HCT116 (cell line): ENCODE measurements at regions not wholly inside any gene's neighbourhood (a gene's known extent, or its start where the extent isn't known, plus 50 kb on each side); places are given as distances from the start of the nearest gene placed in this dataset.

Experiments used
- ATAC-seq: fragments of 200-7000 bp; cut with Tn5 transposase; 2 replicates; pipeline ENCODE4 v1.9.1; 2020; ENCODE audit warnings: mild to moderate bottlenecking, moderate library complexity
- BruUV-seq: library from RNA; stranded (reverse); fragments of 400-500 nt; replicated peaks from 2 replicates; lab custom pipeline; 2021; lab: Mats Ljungman, UMichigan
- CTCF ChIA-PET: fragments of 300-600 bp; sonication (Branson Sonifier 250); formaldehyde crosslinking; loops from one replicate; lab custom pipeline; 2021; ENCODE audit warnings: antibody characterized with exemption; lab: Charles Lee
- POLR2A ChIA-PET: fragments of 300-600, 350-600 bp; sonication (Branson Sonifier 250); formaldehyde crosslinking; loops from one replicate; lab custom pipeline; 2021; ENCODE audit warnings: antibody characterized with exemption; lab: Charles Lee
- RAD21 ChIA-PET, 2 experiments: fragments of 300-600 bp; sonication (Branson Sonifier 250); formaldehyde crosslinking; loops; one replicate each; lab custom pipeline; 2023; ENCODE audit warnings: low total read pairs in 2 of 2; ENCODE audit not compliant: uncharacterized antibody in 2 of 2, unreplicated experiment in 2 of 2, low non-redundant PET in 1 of 2; lab: Charles Lee
- DNase-seq: peaks from one replicate; pipeline ENCODE4 v3.0.0-alpha.2; 2010; ENCODE audit warnings: low read depth, low spot score
- H2AFZ ChIP-seq: fragments of 200-600 bp; shearing (Covaris generic), sonication (generic); 2 replicates; pipeline ENCODE4 v1.6.1; 2017; ENCODE audit warnings: low read depth, mixed run types, mixed read lengths, antibody characterized with exemption, low read length; ENCODE audit not compliant: poor library complexity, severe bottlenecking
- H3K27ac ChIP-seq: 2 replicates; pipeline ENCODE4 v1.5.1; 2012; ENCODE audit warnings: low read depth, low read length
- H3K27me3 ChIP-seq: fragments of 200-600 bp; sonication (generic); 2 replicates; pipeline ENCODE4 v1.6.1; 2016; ENCODE audit warnings: mixed run types, low read length, mixed read lengths; ENCODE audit not compliant: insufficient read depth
- H3K36me3 ChIP-seq, 2 experiments: fragments of 200-500 bp in 1 of 2; fragments of 200-600 bp in 1 of 2; sonication (Bioruptor generic) in 1 of 2; sonication (generic) in 1 of 2; 2 replicates each; pipeline versions ENCODE4 v1.5.1 to v1.6.1; 2014 to 2016; ENCODE audit warnings: low read length in 2 of 2, inconsistent platforms in 1 of 2, mixed read lengths in 1 of 2, mixed run types in 1 of 2; ENCODE audit not compliant: insufficient read depth in 2 of 2, control insufficient read depth in 1 of 2
- H3K4me1 ChIP-seq, 2 experiments: fragments of 200-600 bp in 1 of 2; sonication (generic) in 1 of 2; 2 replicates each; pipeline versions ENCODE4 v1.5.1 to v1.6.1; 2012 to 2017; ENCODE audit warnings: low read length in 2 of 2, inconsistent platforms in 1 of 2, mild to moderate bottlenecking in 1 of 2, mixed read lengths in 1 of 2, mixed run types in 1 of 2, moderate library complexity in 1 of 2; ENCODE audit not compliant: insufficient read depth in 2 of 2, control insufficient read depth in 1 of 2
- H3K4me2 ChIP-seq: fragments of 200-600 bp; sonication (generic); 2 replicates; pipeline ENCODE4 v1.6.1; 2017; ENCODE audit warnings: mixed run types, low read length, mixed read lengths
- H3K4me3 ChIP-seq, 2 experiments: fragments of 200-600 bp in 1 of 2; sonication (generic) in 1 of 2; replicated peaks in 1 of 2; 2 replicates each; pipeline ENCODE4 v1.5.1; 2011 to 2016; ENCODE audit warnings: low read length in 2 of 2, control low read depth in 1 of 2, low read depth in 1 of 2, mild to moderate bottlenecking in 1 of 2, mixed read lengths in 1 of 2, mixed run types in 1 of 2
- H3K79me2 ChIP-seq: fragments of 200-600 bp; sonication (generic); 2 replicates; pipeline ENCODE4 v1.6.1; 2017; ENCODE audit warnings: mild to moderate bottlenecking, mixed run types, low read length, moderate library complexity, mixed read lengths; ENCODE audit not compliant: insufficient read depth
- H3K9ac ChIP-seq: fragments of 200-600 bp; sonication (generic); 2 replicates; pipeline ENCODE4 v1.6.1; 2016; ENCODE audit warnings: low read length, mixed read lengths
- H3K9me2 ChIP-seq: fragments of 200-600 bp; sonication (generic), shearing (Covaris generic); 2 replicates; pipeline ENCODE4 v1.6.1; 2017; ENCODE audit warnings: mixed run types, mild to moderate bottlenecking, moderate library complexity; ENCODE audit not compliant: insufficient read depth
- H3K9me3 ChIP-seq, 2 experiments: fragments of 200-500 bp in 1 of 2; fragments of 200-600 bp in 1 of 2; sonication (Bioruptor generic) in 1 of 2; sonication (generic) in 1 of 2; 2 replicates each; pipeline ENCODE4 v1.6.1; 2014 to 2017; ENCODE audit warnings: low read length in 2 of 2, mixed read lengths in 2 of 2, inconsistent platforms in 1 of 2, low read depth in 1 of 2, mild to moderate bottlenecking in 1 of 2, mixed run types in 1 of 2, moderate library complexity in 1 of 2; ENCODE audit not compliant: control insufficient read depth in 1 of 2, insufficient read depth in 1 of 2
- H4K20me1 ChIP-seq: fragments of 200-600 bp; sonication (generic), shearing (Covaris generic); 2 replicates; pipeline ENCODE4 v1.6.1; 2017; ENCODE audit warnings: mixed run types, mild to moderate bottlenecking, moderate library complexity; ENCODE audit not compliant: insufficient read depth
- ATF3 ChIP-seq: IDR thresholded peaks from 2 replicates; pipeline ENCODE4 v1.6.1; 2012
- CBX3 ChIP-seq: IDR thresholded peaks from 2 replicates; pipeline ENCODE4 v1.6.1; 2012; ENCODE audit warnings: low read depth
- CTCF ChIP-seq, 3 experiments: fragments of 200-600 bp in 1 of 3; sonication (generic) in 1 of 3; IDR thresholded peaks in 2 of 3; conservative IDR thresholded peaks in 1 of 3; 2 replicates each; pipeline ENCODE4 v1.5.1; 2012 to 2017; ENCODE audit warnings: low read depth in 2 of 3, low read length in 2 of 3, antibody characterized with exemption in 1 of 3, borderline replicate concordance in 1 of 3, control low read depth in 1 of 3, mild to moderate bottlenecking in 1 of 3, mixed read lengths in 1 of 3, mixed run types in 1 of 3, moderate library complexity in 1 of 3; ENCODE audit not compliant: insufficient read depth in 1 of 3
- EGR1 ChIP-seq: IDR thresholded peaks from 2 replicates; pipeline ENCODE4 v1.6.1; 2012; ENCODE audit warnings: low read depth
- ELF1 ChIP-seq: IDR thresholded peaks from 2 replicates; pipeline ENCODE4 v1.6.1; 2012; ENCODE audit warnings: low read depth, borderline replicate concordance
- FOSL1 ChIP-seq: IDR thresholded peaks from 2 replicates; pipeline ENCODE4 v1.6.1; 2012; ENCODE audit warnings: low read depth
- POLR2AphosphoS5 ChIP-seq: IDR thresholded peaks from 2 replicates; pipeline ENCODE4 v1.6.1; 2011; ENCODE audit warnings: mild to moderate bottlenecking, low read depth, low read length, moderate library complexity
- SIN3A ChIP-seq: IDR thresholded peaks from 2 replicates; pipeline ENCODE4 v1.6.1; 2012; ENCODE audit warnings: low read depth
- TCF7L2 ChIP-seq: IDR thresholded peaks from 2 replicates; pipeline ENCODE4 v1.7.0; 2011; ENCODE audit warnings: borderline replicate concordance, inconsistent platforms; ENCODE audit not compliant: insufficient read depth, insufficient read length; ENCODE audit errors: extremely low read depth
- YY1 ChIP-seq: IDR thresholded peaks from 2 replicates; pipeline ENCODE4 v1.6.1; 2011; ENCODE audit warnings: low read length, low read depth, moderate library complexity, mild to moderate bottlenecking; ENCODE audit not compliant: insufficient replicate concordance; ENCODE audit errors: extremely low read depth
- ZNF274 ChIP-seq: fragments of 200-500 bp; sonication (Bioruptor generic); IDR thresholded peaks from 2 replicates; pipeline ENCODE4 v1.6.1; 2014; ENCODE audit warnings: mild to moderate bottlenecking, low read depth, low read length, inconsistent platforms
- intact Hi-C: fragments of 100-400 bp; cut with micrococcal nuclease; formaldehyde crosslinking; loops from 2 replicates; pipeline ENCODE4 v1.10.0; 2022

DNA sequence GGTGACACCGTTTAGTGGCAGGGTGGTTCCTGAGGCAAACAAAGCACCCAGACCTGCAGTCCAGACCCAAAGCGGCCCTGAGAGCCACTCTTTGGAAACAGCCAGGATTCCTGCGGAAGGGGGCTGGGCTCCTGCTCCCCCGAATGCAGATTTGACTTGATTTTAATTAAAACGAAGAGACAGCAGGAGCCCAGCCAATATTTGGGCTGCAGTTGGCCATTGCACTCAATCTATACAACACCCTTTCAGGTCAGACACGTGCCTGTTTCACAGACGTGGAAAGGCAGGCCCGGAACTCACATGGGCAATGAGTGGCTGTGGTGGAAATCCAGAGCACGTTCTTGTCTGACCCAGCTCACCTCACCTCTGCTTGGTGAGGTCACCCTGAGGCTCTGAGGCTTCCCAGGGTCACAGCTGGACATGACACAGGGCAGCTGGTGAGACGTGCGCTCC is 122.4 kb downstream of the NDUFA10 start:
- CTCF ChIA-PET = no interaction called here
- no TSS peak for BruUV-seq

More for the DNA sequence above, 122.4 kb downstream of the NDUFA10 start:
- no peaks in the 10 kb centered on the region for H3K27me3 ChIP-seq
- no peak overlapping the region for H2AFZ ChIP-seq
- no peak overlapping the region for H3K4me2 ChIP-seq
- no peaks in the 10 kb centered on the region for H3K36me3 ChIP-seq
- no peaks in the 10 kb centered on the region for H3K79me2 ChIP-seq
- intact Hi-C loops = no loop called here
- no peaks in the 10 kb centered on the region for H4K20me1 ChIP-seq
- no peak for TF ChIP-seq SIN3A
- no peak for TF ChIP-seq ELF1
- no peak for TF ChIP-seq ZNF274
- TF ChIP-seq TCF7L2 = no peak
- TF ChIP-seq FOSL1 = no peak
- TF ChIP-seq POLR2AphosphoS5 = no peak
- no peak for TF ChIP-seq ATF3
- TF ChIP-seq CBX3 = no peak
- TF ChIP-seq CTCF (IDR thresholded peaks at IDR 0.05 in 2 of 3, conservative IDR thresholded peaks at IDR 0.05 in 1 of 3; ENCODE audit: borderline replicate concordance in 1 of 3, insufficient read depth in 1 of 3, low read depth in 2 of 3, low read length in 2 of 3) = no peak
- no peak for TF ChIP-seq EGR1
- no peak for TF ChIP-seq YY1
- ChIA-PET RAD21 (no interaction called here), POLR2A (no interaction called here)
- no peaks in the 10 kb centered on the region for H3K4me1 ChIP-seq
- H3K9me2 ChIP-seq = no peaks in the 10 kb centered on the region
- no peak for ATAC-seq
- H3K9ac ChIP-seq = no peak overlapping the region
- no peak overlapping the region for H3K27ac ChIP-seq
- DNase-seq = no peak
- H3K9me3 ChIP-seq = no peaks in the 10 kb centered on the region
- H3K4me3 ChIP-seq = no peak overlapping the region
